HG03108 (cell line): ENCODE measurements at regions not wholly inside any gene's neighbourhood (a gene's known extent, or its start where the extent isn't known, plus 50 kb on each side); places are given as distances from the start of the nearest gene placed in this dataset.

Source experiments
- ATAC-seq: cut with Tn5 transposase; IDR thresholded peaks from one replicate; pipeline ENCODE4 v1.9.1; 2021; ENCODE audit warnings: moderate library complexity; ENCODE audit not compliant: unreplicated experiment

- ATAC-seq: no peak
These were observed 600.4 kb upstream of the KLHL29 start for GRCh38 chr2:22784566-22784965.

GRCh38 chr2:22786817-22787216, 598.2 kb upstream of the KLHL29 start:
- no peak for ATAC-seq

- no peak for ATAC-seq
These were observed 597.2 kb upstream of the KLHL29 start for GRCh38 chr2:22787745-22788144.

GRCh38 chr2:22788749-22789327, 596.1 kb upstream of the KLHL29 start:
- ATAC-seq: no peak

- no peak for ATAC-seq
These were observed 589.6 kb upstream of the KLHL29 start for GRCh38 chr2:22795287-22795866.

GRCh38 chr2:22798386-22798785, 586.6 kb upstream of the KLHL29 start:
- no peak for ATAC-seq

GRCh38 chr2:22800412-22800811, 584.6 kb upstream of the KLHL29 start:
- no peak for ATAC-seq

GRCh38 chr2:22801071-22801470, 583.9 kb upstream of the KLHL29 start:
- ATAC-seq: no peak

- ATAC-seq: no peak
These were observed 583.0 kb upstream of the KLHL29 start for GRCh38 chr2:22801970-22802369.

- no peak for ATAC-seq
These were observed 577.1 kb upstream of the KLHL29 start for GRCh38 chr2:22807872-22808271.

GRCh38 chr2:22810602-22811001, 574.4 kb upstream of the KLHL29 start:
- no peak for ATAC-seq

- ATAC-seq: no peak
These were observed 572.8 kb upstream of the KLHL29 start for GRCh38 chr2:22812065-22812680.

GRCh38 chr2:22817197-22817596, 567.8 kb upstream of the KLHL29 start:
- ATAC-seq: no peak

- ATAC-seq: no peak
These were observed 563.5 kb upstream of the KLHL29 start for GRCh38 chr2:22821458-22821857.

- ATAC-seq: no peak
These were observed 562.1 kb upstream of the KLHL29 start for GRCh38 chr2:22822835-22823234.

GRCh38 chr2:22824618-22825017, 560.4 kb upstream of the KLHL29 start:
- no peak for ATAC-seq

- no peak for ATAC-seq
These were observed 558.3 kb upstream of the KLHL29 start for GRCh38 chr2:22826703-22827102.

GRCh38 chr2:22829791-22830190, 555.2 kb upstream of the KLHL29 start:
- no peak for ATAC-seq

- no peak for ATAC-seq
These were observed 552.8 kb upstream of the KLHL29 start for GRCh38 chr2:22832196-22832595.

GRCh38 chr2:22838461-22838860, 546.5 kb upstream of the KLHL29 start:
- ATAC-seq: no peak

- no peak for ATAC-seq
These were observed 542.6 kb upstream of the KLHL29 start for GRCh38 chr2:22842205-22842869.

- no peak for ATAC-seq
These were observed 541.0 kb upstream of the KLHL29 start for GRCh38 chr2:22843919-22844537.
